GM04503 (cell line): ENCODE measurements at regions not wholly inside any gene's neighbourhood (a gene's known extent, or its start where the extent isn't known, plus 50 kb on each side); places are given as distances from the start of the nearest gene placed in this dataset.
"Not testable (repeated sequence)": the region's sequence is repeated elsewhere in the genome, so short reads cannot be mapped to it uniquely, and the experiment has no call there.

Experiments used
- DNase-seq: peaks from one replicate; pipeline ENCODE4 v3.0.0-alpha.2; 2012; ENCODE audit warnings: low read depth

GRCh38 chr22:44628835-44629234 lies 73.2 kb upstream of the PRR5 start:
- no peak for DNase-seq

- no peak for DNase-seq
These were observed 73.7 kb upstream of the PRR5 start for GRCh38 chr22:44628273-44628672.

GRCh38 chr22:44627521-44628139 lies 74.4 kb upstream of the PRR5 start:
- DNase-seq: no peak

- DNase-seq: no peak
These were observed 75.9 kb upstream of the PRR5 start for GRCh38 chr22:44625981-44626687.

- no peak for DNase-seq
These were observed 76.6 kb upstream of the PRR5 start for GRCh38 chr22:44625421-44625760.

- DNase-seq: no peak
These were observed 77.1 kb upstream of the PRR5 start for GRCh38 chr22:44624689-44625420.

GRCh38 chr22:44623771-44624510 lies 78.1 kb upstream of the PRR5 start:
- DNase-seq: no peak

- no peak for DNase-seq
These were observed 79.3 kb upstream of the PRR5 start for GRCh38 chr22:44622679-44623078.

GRCh38 chr22:44622147-44622427 lies 79.9 kb upstream of the PRR5 start:
- DNase-seq: no peak

GRCh38 chr22:44621401-44622146 lies 80.4 kb upstream of the PRR5 start:
- DNase-seq: no peak

- no peak for DNase-seq
These were observed 81.2 kb upstream of the PRR5 start for GRCh38 chr22:44620841-44621257.

- no peak for DNase-seq
These were observed 81.7 kb upstream of the PRR5 start for GRCh38 chr22:44620129-44620840.

GRCh38 chr22:44619560-44620128 lies 82.4 kb upstream of the PRR5 start:
- not testable (repeated sequence) for DNase-seq

- DNase-seq: not testable (repeated sequence)
These were observed 83.1 kb upstream of the PRR5 start for GRCh38 chr22:44618910-44619309.

GRCh38 chr22:44618400-44618799 lies 83.6 kb upstream of the PRR5 start:
- DNase-seq: no peak

GRCh38 chr22:44617828-44618227 lies 84.2 kb upstream of the PRR5 start:
- no peak for DNase-seq

- no peak for DNase-seq
These were observed 84.9 kb upstream of the PRR5 start for GRCh38 chr22:44616882-44617655.

GRCh38 chr22:44616461-44616860 lies 85.5 kb upstream of the PRR5 start:
- no peak for DNase-seq

- no peak for DNase-seq
These were observed 86.3 kb upstream of the PRR5 start for GRCh38 chr22:44615602-44616180.

- no peak for DNase-seq
These were observed 86.9 kb upstream of the PRR5 start for GRCh38 chr22:44615146-44615545.
